ENCODE measurements at regions not wholly inside any gene's neighbourhood (a gene's known extent, or its start where the extent isn't known, plus 50 kb on each side); places are given as distances from the start of the nearest gene placed in this dataset.

DNA sequence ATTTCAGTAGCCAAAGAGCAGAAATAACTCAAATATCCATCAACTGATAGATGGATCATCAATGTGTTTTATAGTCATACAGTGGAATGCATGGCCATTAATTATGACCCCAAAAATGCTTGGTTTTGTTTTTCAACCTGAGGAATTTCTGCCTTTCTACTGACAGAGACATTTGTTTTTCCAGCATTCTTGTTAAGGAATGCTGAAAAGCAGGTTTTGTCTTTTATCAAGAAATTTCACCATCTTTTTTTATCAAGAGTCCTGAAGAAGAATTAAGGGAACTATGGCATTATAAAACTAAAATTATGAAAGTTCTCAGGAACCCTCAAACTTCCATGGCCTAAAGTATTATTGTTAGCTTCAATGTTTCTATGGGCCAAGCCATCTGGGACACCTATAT is 153.4 kb upstream of the THSD7A start:
- TF ChIP-seq POLR2A (IDR thresholded peaks at IDR 0.05), result no peak
- TF ChIP-seq, protein P1, sequence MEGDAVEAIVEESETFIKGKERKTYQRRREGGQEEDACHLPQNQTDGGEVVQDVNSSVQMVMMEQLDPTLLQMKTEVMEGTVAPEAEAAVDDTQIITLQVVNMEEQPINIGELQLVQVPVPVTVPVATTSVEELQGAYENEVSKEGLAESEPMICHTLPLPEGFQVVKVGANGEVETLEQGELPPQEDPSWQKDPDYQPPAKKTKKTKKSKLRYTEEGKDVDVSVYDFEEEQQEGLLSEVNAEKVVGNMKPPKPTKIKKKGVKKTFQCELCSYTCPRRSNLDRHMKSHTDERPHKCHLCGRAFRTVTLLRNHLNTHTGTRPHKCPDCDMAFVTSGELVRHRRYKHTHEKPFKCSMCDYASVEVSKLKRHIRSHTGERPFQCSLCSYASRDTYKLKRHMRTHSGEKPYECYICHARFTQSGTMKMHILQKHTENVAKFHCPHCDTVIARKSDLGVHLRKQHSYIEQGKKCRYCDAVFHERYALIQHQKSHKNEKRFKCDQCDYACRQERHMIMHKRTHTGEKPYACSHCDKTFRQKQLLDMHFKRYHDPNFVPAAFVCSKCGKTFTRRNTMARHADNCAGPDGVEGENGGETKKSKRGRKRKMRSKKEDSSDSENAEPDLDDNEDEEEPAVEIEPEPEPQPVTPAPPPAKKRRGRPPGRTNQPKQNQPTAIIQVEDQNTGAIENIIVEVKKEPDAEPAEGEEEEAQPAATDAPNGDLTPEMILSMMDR (IDR thresholded peaks at IDR 0.05), result no peak

All from heart left ventricle (tissue), 13 donors.